ENCODE measurements at regions not wholly inside any gene's neighbourhood (a gene's known extent, or its start where the extent isn't known, plus 50 kb on each side); places are given as distances from the start of the nearest gene placed in this dataset.

DNA sequence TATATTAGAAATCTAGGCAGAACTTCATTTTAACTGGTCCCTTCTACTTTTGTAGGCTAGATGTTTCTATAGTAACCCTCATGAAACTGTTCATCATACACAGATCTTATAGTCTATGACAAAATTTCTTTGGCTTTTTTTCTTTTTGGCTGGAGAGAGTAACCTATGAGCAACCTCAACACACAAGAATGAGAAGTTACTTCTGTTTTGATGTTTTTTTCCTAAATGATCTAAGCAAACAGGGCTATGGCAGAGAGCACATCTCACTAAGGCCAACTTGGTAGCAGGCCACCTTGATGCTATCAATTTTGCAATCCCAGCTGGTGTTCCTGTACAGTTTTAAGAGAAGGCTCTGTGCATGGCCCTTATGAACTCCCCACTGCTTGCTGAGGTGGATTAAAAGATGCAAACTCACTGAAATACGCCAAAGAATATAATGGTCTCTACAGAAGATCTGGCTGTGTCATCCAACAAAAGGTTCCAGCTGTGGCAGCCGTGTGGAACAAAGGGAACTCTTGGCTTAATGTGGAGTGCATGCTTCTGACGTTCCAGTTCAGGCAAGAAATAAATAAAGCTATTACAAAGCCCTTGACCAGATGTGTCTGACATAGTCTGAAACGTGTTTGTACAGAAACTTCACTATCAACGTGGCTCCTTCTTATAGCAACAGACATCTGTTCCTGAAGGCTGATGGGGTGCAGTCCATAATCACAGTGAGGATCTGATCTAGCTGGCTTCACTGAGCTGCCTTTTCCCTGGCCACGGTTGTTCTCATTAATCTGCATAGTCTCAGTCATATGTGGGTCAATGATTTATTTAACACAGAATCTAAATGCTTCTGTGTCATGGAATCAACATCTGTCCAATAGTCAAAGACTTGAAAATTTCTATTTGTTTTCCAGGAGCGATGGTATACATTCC, 481.1 kb downstream of the BMP2 start:
- no peak for TF ChIP-seq CTCF (IDR thresholded peaks at IDR 0.05)
- TF ChIP-seq SIN3A (IDR thresholded peaks at IDR 0.05; ENCODE audit: borderline replicate concordance, insufficient read depth, low read depth, low read length) = no peak
- no peak for TF ChIP-seq POLR2AphosphoS5 (IDR thresholded peaks at IDR 0.05; ENCODE audit: low read depth, low read length)
- TF ChIP-seq REST (IDR thresholded peaks at IDR 0.05; ENCODE audit: insufficient read depth in 1 of 2, low read depth in 2 of 2, low read length in 1 of 2) = no peak
- TF ChIP-seq TCF7L2 (IDR thresholded peaks at IDR 0.05; ENCODE audit: low read depth, low read length) = no peak

Measured in Panc1 (cell line).